ENCODE measurements at regions not wholly inside any gene's neighbourhood (a gene's known extent, or its start where the extent isn't known, plus 50 kb on each side); places are given as distances from the start of the nearest gene placed in this dataset.

GRCh38 chr15:69812861-69813261 is 284.9 kb downstream of the TLE3 start:
- Histone ChIP-seq H3K27ac (no peak overlapping the region), H3K27me3 (no peaks in the 10 kb centered on the region), H3K9me3 (no peaks in the 10 kb centered on the region), H3K4me3 (no peak overlapping the region), H3K4me1 (peaks cover 0 to 3% (median 0%) of the 10 kb centered on the region in 4 donors), H3K36me3 (no peaks in the 10 kb centered on the region)
- TF ChIP-seq POLR2AphosphoS5 (IDR thresholded peaks at IDR 0.05) (no peak), EP300 (IDR thresholded peaks at IDR 0.05) (no peak), POLR2A (IDR thresholded peaks at IDR 0.05) (no peak), CTCF (IDR thresholded peaks at IDR 0.05) (no peak)
- DNase-seq = no peak
- 33 to 55% methylated on average over 20 of the region's 20 CpGs for WGBS, 2 donors
- intact Hi-C loops (cut with DNase I) = no loop called here

- no peaks in the 10 kb centered on the region for H3K9me3 ChIP-seq
- WGBS, 2 donors = 84 to 92% methylated on average over 7 of the region's 7 CpGs
- TF ChIP-seq POLR2A (IDR thresholded peaks at IDR 0.05) (no peak), EP300 (IDR thresholded peaks at IDR 0.05) (no peak), CTCF (IDR thresholded peaks at IDR 0.05) (no peak), POLR2AphosphoS5 (IDR thresholded peaks at IDR 0.05) (no peak)
- H3K4me1 ChIP-seq = no peaks in the 10 kb centered on the region
- DNase-seq = no peak
- H3K27me3 ChIP-seq = no peaks in the 10 kb centered on the region
- intact Hi-C loops (cut with DNase I) = no loop called here
- no peak overlapping the region for H3K27ac ChIP-seq
- H3K4me3 ChIP-seq = no peak overlapping the region
- no peaks in the 10 kb centered on the region for H3K36me3 ChIP-seq
These were observed 283.8 kb downstream of the TLE3 start for GRCh38 chr15:69813881-69814280.

- H3K36me3 ChIP-seq = no peaks in the 10 kb centered on the region
- H3K27ac ChIP-seq = no peak overlapping the region
- no peaks in the 10 kb centered on the region for H3K4me1 ChIP-seq
- intact Hi-C loops (cut with DNase I) = no loop called here
- H3K9me3 ChIP-seq = no peaks in the 10 kb centered on the region
- 87 to 89% methylated on average over 9 of the region's 9 CpGs for WGBS, 2 donors
- DNase-seq = no peak
- no peak for TF ChIP-seq CTCF (IDR thresholded peaks at IDR 0.05)
- TF ChIP-seq EP300 (IDR thresholded peaks at IDR 0.05) = no peak
- TF ChIP-seq POLR2AphosphoS5 (IDR thresholded peaks at IDR 0.05) = no peak
- no peak for TF ChIP-seq POLR2A (IDR thresholded peaks at IDR 0.05)
- H3K27me3 ChIP-seq = no peaks in the 10 kb centered on the region
- H3K4me3 ChIP-seq = no peak overlapping the region
These were observed 282.8 kb downstream of the TLE3 start for GRCh38 chr15:69814932-69815331.

GRCh38 chr15:69815793-69816192 is 281.9 kb downstream of the TLE3 start:
- Histone ChIP-seq H3K27me3 (no peaks in the 10 kb centered on the region), H3K27ac (no peak overlapping the region), H3K9me3 (no peaks in the 10 kb centered on the region), H3K4me1 (no peaks in the 10 kb centered on the region), H3K4me3 (no peak overlapping the region), H3K36me3 (no peaks in the 10 kb centered on the region)
- TF ChIP-seq POLR2AphosphoS5 (IDR thresholded peaks at IDR 0.05) = no peak
- no peak for TF ChIP-seq EP300 (IDR thresholded peaks at IDR 0.05)
- no peak for TF ChIP-seq CTCF (IDR thresholded peaks at IDR 0.05)
- no peak for TF ChIP-seq POLR2A (IDR thresholded peaks at IDR 0.05)
- intact Hi-C loops (cut with DNase I) = no loop called here
- WGBS, 2 donors = 77 to 95% methylated on average over 2 of the region's 2 CpGs
- no peak for DNase-seq

- no peak overlapping the region for H3K4me3 ChIP-seq
- H3K27me3 ChIP-seq = no peaks in the 10 kb centered on the region
- H3K4me1 ChIP-seq = no peaks in the 10 kb centered on the region
- 82% methylated on average over 2 of the region's 2 CpGs for WGBS, 2 donors
- DNase-seq = no peak
- TF ChIP-seq CTCF (IDR thresholded peaks at IDR 0.05) (no peak), EP300 (IDR thresholded peaks at IDR 0.05) (no peak), POLR2AphosphoS5 (IDR thresholded peaks at IDR 0.05) (no peak), POLR2A (IDR thresholded peaks at IDR 0.05) (no peak)
- intact Hi-C loops (cut with DNase I) = no loop called here
- H3K36me3 ChIP-seq = no peaks in the 10 kb centered on the region
- no peak overlapping the region for H3K27ac ChIP-seq
- H3K9me3 ChIP-seq = no peaks in the 10 kb centered on the region
These were observed 281.2 kb downstream of the TLE3 start for GRCh38 chr15:69816522-69816921.

Data from sigmoid colon (tissue), 6 donors.